EH (cell line): ENCODE measurements at regions not wholly inside any gene's neighbourhood (a gene's known extent, or its start where the extent isn't known, plus 50 kb on each side); places are given as distances from the start of the nearest gene placed in this dataset.
"Not testable (repeated sequence)": the region's sequence is repeated elsewhere in the genome, so short reads cannot be mapped to it uniquely, and the experiment has no call there.

Source experiments
- DNase-seq: peaks from one replicate; pipeline ENCODE4 v3.0.0-alpha.2; 2015; ENCODE audit warnings: low read depth

GRCh38 chr2:221997683-221998082 lies 301.1 kb downstream of the PAX3 start:
- DNase-seq, result no peak

GRCh38 chr2:221997100-221997499 lies 301.7 kb downstream of the PAX3 start:
- peak; percentile 88 for DNase-seq

- no peak for DNase-seq
Observed at GRCh38 chr2:221994926-221995325, 303.9 kb downstream of the PAX3 start.

GRCh38 chr2:221984376-221984775 lies 314.4 kb downstream of the PAX3 start:
- not testable (repeated sequence) for DNase-seq

GRCh38 chr2:221981912-221982470 lies 316.8 kb downstream of the PAX3 start:
- DNase-seq, result no peak

GRCh38 chr2:221975151-221975550 lies 323.6 kb downstream of the PAX3 start:
- no peak for DNase-seq

- DNase-seq, result no peak
Observed at GRCh38 chr2:221973902-221974301, 324.9 kb downstream of the PAX3 start.

GRCh38 chr2:221973502-221973901 lies 325.3 kb downstream of the PAX3 start:
- no peak for DNase-seq

- no peak for DNase-seq
Observed at GRCh38 chr2:221972813-221973478, 325.9 kb downstream of the PAX3 start.

- no peak for DNase-seq
Observed at GRCh38 chr2:221970389-221970788, 328.4 kb downstream of the PAX3 start.

GRCh38 chr2:221969830-221970144 lies 329.0 kb downstream of the PAX3 start:
- DNase-seq, result no peak

GRCh38 chr2:221969087-221969829 lies 329.5 kb downstream of the PAX3 start:
- peak; percentile 52 for DNase-seq

GRCh38 chr2:221962186-221962585 lies 336.6 kb downstream of the PAX3 start:
- DNase-seq, result no peak

- DNase-seq, result no peak
Observed at GRCh38 chr2:221961561-221961960, 337.2 kb downstream of the PAX3 start.

GRCh38 chr2:221958224-221958623 lies 340.6 kb downstream of the PAX3 start:
- DNase-seq, result no peak

GRCh38 chr2:221948076-221948475 lies 350.7 kb downstream of the PAX3 start:
- no peak for DNase-seq

- not testable (repeated sequence) for DNase-seq
Observed at GRCh38 chr2:221944452-221944851, 354.3 kb downstream of the PAX3 start.

- DNase-seq, result peak; percentile 58
Observed at GRCh38 chr2:221943076-221943810, 355.6 kb downstream of the PAX3 start.

- DNase-seq, result no peak
Observed at GRCh38 chr2:221931251-221931991, 359.3 kb upstream of the EPHA4 start.

GRCh38 chr2:221929259-221929658 lies 357.2 kb upstream of the EPHA4 start:
- no peak for DNase-seq

GRCh38 chr2:221926327-221926726 lies 354.2 kb upstream of the EPHA4 start:
- no peak for DNase-seq

- DNase-seq, result no peak
Observed at GRCh38 chr2:221924576-221924975, 352.5 kb upstream of the EPHA4 start.
